NOMO-1 treated with dmso at 0.1 percent for 144 hours (cell line): ENCODE measurements at regions not wholly inside any gene's neighbourhood (a gene's known extent, or its start where the extent isn't known, plus 50 kb on each side); places are given as distances from the start of the nearest gene placed in this dataset.
"Not testable (repeated sequence)": the region's sequence is repeated elsewhere in the genome, so short reads cannot be mapped to it uniquely, and the experiment has no call there.

ENCODE experiments used
- DNase-seq: peaks from one replicate; lab custom pipeline; 2025; ENCODE audit not compliant: unreplicated experiment; lab: John Stamatoyannopoulos, UW

DNA sequence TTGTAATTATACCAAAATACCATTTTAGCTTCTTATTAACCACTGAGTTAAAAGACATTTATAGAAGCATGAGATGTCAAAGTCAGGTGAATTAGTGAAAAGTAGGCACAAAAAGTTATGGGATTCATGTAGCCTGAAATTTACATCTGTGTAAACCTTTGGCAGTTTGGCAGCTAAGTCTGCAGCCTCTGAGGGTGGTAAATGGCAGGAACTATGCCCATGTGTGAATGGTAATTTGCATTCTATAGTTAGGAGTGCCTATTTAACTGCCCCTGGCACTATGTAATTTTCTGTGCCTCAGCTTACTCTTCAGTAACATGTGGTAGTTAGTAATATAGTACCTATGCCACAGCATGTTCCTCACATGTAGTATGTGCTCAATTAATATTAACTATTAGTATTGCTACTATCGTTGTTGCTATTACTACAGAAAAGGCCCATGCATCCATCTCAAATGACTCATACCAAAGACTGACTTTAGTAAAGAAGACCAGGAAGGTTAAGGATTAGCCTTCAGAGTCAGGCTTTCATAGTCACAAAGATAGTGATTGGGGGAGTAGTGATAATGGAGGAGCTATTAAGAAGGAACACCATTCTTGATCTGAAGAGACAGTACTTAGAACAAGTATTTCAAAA, 258.7 kb upstream of the BTG1 start:
- no peak for DNase-seq

DNA sequence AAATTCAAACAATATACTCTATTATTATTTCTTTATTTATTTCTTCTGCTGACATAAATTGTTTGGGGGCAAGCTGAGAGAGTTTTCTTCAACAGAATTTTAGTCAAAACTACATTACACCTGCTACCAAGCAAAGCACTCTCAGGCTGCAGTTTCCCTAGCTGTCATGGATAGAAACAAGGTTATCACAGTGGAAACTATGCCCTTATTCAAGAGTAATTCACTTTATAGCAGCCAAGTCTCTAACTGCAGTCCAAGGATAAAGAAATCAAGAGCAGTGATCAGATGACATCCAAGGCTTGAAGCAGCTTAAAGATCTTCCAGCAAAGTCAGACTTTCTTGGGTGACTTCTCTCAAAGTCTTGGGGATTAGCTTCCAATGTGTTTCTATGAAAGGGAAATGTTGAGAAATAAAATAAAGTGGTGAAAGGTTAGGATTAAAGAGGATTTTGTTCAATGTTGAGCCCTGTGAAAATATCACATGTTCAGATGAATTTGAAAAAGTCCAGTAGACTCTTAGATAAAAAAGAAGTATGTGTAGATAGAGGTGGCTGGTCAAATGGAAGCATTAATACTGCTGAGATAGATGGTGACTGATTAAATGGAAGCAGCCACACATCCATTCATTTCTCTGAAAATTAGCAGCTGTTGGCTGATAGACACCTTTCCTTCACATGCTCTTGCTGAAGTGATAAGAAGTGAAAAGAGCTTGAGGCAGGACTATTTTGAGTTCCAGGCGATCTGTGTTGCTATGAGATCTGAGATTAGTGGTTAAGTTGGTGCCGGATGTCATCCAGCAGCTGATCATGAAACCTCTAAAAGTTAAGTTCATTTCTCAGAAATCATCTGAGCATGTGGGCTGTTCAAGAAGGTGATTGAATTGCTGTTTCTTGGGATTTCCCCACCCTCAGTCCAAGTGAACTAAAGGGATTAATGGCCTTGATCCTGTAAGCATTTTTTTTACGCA, 257.8 kb upstream of the BTG1 start:
- DNase-seq, result no peak

DNA sequence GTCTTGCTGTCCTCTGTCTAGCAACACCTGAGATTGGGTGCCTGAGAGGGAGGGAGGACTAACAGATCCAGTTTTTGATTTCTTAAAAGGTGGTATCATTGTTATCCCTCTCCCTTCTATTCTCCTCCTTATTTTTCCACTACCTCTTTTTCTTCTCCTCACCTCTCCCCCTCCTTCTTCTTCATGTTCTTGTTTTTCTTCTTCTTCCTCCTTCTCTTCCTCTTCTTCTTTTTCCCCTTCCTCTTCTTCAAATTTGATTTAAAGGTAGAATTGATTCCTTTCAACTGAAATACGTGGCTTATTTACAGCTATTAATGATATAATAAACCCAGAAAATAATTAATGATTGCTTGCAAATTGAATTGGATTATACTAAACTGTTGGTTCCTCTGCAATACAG, 256.8 kb upstream of the BTG1 start:
- no peak for DNase-seq

DNA sequence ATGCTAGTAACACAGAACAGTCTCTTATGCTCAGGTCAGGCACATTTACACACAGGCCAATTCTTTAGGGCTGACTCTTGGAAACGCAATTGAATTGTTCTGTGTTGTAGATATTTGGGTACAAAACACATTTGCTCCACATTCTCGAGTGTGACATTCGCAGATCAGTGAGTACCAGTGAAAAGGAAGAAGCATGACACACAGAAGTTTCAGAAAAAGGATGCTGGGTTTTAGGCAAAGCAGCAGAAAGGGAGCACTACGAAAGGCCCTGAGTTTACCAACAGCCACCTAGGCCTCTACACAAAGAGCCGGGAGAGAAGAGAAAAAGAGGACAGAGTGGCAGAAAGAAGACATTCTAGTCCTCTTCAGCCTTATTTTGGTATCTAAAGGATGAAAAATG, 254.4 kb upstream of the BTG1 start:
- no peak for DNase-seq

DNA sequence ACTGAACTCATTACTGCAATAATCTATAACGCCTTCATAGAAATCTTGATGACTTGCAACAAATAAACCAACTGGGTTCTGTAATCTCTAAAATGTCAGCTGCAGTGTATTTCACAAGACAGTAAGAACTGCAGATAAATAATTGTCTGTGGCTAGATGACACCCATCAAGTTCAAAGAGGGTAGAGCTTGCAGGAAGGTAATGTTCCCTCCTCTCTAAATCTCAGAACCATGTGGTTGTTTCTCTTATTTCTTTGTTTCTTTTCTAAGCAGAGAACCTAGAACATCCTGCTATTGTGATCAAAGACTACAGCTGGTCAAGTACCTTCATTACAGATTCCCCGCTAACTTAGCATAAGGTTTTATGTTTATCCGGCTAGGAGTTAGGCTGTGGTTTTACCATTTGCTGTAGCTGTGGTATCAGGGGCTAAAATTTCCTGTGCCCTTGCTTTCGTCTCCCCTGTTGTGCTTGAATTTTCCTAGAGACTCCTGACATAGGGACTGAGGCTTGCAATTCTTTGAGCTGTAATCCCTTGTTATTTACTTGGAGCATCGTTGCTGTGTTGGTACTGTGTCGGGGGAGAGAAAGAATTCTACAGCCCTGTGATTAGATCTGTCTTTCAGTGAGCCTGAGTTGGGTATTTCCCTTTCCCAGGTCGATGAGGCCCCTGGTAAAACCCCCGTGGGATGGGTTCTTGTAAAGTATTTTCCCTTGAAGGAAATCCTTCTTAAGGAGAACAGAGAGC, 253.1 kb upstream of the BTG1 start:
- no peak for DNase-seq

DNA sequence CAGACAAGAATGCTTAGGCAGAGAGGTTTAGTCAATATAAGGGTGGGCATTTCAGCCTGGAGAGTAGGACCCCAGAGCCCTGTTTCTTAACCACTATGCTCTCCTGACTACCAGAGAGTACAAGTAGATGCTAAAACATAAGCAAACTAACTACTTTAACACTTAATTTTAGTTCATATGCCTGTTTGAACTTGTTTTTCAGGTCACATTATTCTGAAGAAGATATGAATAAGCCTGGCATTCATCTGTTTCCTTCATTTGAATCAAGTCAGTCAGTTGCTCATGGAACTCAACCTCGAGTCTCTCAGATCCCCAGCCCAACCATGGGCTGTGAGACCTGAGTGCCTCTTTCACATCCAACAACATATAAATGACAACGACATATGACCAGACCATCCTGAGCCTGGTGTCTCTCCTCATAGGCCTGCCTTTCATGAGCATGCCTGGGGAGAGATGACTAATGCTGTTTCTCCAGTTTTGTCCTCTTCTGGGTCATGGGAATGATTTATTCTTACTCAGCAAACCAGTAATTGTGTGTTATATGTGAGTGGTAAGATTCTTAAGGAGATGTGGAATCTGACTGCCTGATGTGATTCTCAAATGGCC, 251.1 kb upstream of the BTG1 start:
- DNase-seq, result no peak

DNA sequence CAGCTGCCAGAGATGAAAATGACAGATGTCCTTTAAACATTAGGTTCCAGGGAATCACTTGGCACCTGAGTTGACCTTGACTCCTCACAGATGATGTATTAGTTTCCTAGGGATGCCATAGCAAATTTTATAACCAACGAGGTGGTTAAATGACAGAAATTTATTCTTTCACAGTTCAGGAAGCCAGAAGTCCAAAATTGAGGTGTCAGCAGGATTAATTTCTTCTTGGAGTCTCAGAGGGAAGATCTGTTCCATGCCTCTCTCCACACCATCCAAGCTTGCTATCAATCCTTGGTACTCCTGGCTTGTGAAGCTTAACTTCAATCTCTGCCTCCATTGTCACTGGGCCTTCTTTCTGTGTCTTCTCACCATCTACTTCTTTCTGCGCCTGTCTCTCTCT, 249.7 kb upstream of the BTG1 start:
- DNase-seq, result no peak

DNA sequence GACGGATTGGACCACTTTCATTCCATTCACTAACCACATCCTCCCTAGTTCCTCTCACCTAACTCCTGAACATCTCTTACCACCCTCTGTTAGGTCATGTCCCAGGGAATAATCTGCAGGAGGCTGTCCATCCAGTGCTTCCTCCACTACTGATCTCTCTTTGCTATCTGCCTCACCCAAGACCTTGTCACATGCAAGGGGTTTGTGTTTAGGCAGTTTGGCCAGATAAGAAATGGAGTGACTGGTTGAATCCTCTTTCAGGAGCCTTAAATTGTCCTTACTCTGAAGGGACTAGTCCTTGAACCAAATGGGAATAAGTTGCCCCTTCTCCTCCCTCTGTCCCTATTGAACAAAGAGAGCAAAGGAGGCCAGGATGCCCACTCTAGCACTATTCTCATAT, 249.2 kb upstream of the BTG1 start:
- DNase-seq, result no peak

DNA sequence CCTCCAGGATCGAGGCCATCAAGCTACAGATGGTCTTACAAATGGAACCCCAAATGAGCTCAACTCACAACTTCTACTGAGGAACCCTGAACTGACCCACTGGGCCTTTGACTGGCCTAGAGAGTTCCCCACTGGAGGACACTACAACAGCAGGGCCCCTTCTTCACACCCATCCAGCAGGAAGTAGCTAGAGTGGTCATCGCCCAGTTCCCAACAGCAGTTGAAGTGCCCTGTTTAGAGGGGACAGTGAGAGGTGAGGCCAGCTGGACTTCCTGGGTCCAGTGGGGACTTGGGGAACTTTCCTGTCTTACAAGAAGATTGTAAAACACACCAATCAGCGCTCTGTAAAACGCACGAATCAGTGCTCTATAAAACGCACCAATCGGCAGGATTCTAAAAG, 247.9 kb upstream of the BTG1 start:
- DNase-seq, result no peak

DNA sequence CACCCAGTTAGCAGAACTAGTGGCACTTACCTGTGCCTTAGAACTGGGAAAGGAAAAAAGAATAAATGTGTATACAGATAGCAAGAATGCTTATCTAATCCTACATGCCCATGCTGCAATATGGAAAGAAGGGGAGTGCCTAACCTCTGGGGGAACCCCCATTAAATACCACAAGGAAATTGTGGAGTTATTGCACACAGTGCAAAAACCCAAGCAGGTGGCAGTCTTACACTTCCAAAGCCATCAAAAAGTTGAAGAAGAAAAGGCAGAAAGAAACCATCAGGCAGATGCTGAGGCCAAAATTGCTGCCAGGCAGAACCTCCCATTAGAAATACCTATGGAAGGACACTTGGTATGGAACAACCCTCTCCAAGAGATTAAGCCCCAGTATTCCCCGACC, 246.1 kb upstream of the BTG1 start:
- not testable (repeated sequence) for DNase-seq

DNA sequence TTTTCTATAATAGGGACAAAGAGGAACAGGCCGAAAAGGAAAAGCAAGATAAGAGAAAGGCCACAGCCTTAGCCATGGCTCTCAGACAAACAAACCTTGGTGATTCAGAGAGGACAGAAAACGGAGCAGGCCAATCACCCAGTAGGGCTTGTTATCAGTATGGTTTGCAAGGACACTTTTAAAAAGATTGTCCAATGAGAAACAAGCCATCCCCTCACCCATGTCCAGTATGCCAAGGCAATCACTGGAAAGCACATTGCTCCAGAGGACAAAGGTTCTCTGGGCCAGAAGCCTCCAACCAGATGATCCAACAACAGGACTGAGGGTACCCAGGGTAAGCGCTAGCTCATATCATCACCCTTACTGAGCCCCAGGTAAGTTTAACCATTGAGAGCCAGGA, 243.8 kb upstream of the BTG1 start:
- DNase-seq, result no peak

DNA sequence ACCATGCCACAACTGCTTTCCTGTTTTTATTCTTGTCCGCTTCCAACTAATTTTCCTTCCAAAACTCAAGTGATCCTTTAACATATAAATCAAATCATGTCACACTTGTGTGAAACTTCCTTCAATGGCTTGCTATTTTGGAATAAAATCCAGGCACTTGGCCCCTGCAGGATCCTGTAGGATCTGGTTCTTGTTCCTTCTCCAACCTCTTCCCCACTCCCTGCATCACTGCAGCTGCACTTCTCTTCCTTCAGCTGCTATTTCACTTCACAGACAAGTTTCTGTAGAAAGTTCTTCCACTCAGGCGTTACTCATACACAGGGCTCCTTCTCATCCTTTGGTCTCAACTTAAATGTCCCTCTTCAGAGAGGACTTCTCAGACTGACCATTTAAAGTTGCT, 239.7 kb upstream of the BTG1 start:
- no peak for DNase-seq

DNA sequence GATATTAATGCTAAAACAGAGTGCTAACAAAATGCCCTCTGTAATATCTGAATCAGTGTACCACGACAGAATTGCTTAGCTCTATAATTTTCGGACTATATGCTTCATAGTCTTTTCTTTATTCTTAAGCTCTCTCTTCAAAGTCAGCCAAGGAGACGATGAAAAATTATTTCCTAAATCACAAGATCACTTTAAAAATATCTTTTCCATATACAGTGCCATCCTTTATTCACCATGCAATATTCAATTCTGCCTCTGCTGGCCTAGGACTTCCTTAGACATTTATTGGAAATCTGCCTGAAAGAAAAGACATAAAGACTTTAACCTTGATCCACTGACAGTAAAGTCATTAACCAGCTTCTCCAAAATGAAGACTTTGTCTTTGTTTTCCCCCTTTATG, 238.9 kb upstream of the BTG1 start:
- no peak for DNase-seq

DNA sequence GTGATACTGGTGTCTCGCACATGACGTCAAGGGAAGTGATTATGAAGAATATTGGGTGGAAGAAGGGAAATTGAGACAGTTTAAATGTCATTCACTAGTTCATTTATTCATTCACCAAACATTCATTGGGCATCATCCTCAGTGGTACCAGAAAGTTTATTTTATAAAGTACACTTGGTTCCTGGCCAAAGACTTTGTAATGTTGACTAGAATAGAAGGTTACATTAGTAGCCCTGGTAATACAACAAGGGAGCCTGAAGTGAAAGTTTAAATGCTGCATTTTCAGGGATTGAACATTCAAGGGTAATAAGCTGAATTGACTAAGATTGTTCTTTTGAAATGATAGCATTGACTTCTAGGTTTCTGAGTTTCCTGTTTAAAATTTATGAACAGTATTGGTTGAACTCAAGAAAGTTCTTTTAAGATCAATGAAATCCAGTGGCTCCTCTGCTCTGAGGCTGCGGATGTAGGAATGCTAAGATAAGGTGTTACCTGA, 236.8 kb upstream of the BTG1 start:
- DNase-seq, result no peak

DNA sequence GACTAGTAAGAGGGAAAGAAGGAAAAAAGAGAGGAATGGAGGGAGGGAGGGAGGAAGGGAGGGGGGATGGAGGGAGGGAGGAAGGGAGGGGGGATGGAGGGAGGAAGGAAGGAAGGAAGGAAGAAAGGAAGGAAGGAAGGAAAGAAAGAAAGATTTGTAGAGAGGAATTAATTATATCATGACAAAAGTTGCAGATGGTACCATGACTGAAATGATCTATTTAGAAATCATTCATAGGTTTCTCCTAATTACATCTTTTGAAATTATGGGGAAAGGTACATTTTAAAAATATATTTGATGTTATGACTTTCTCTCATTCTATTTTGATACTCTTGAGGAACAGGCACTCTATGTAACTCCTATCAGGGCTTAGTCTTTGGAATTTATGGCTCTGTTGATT, 236.2 kb upstream of the BTG1 start:
- no peak for DNase-seq

DNA sequence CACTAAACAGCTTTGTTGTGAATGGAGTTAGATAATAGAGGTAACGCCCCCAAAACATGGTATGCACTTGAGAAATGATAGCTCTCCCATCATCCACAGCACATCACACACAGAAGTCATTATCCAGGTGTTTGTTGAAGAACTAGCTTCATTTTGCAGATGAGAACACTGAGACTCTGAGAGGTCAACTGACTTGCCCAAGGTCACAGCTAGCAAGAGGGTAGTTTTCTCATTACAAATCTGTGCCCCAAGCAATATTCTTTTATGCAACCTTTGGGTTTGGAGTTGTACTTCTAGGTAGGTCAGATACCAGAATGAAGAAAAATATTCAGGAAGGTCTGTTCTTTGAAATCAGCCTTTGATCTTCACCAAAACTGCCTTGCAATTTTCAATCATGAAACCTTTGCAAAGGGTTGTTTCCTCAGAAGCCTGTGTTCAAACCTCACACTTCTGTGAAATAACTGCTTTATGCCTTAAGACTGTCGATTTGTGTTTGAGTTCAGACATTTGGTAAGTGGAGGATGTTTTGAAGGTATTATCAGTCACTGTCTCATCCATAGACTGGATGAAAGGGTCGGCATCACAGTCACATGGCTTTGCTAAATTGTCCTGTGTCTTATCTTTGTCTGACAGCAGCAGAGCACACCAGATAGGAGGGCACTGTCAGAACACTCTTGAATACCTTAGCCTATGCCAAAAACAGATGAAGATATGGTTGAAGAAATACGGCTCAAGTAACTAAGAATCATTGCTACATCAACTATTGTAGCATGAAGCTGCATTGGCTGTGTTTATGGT, 233.2 kb upstream of the BTG1 start:
- no peak for DNase-seq

DNA sequence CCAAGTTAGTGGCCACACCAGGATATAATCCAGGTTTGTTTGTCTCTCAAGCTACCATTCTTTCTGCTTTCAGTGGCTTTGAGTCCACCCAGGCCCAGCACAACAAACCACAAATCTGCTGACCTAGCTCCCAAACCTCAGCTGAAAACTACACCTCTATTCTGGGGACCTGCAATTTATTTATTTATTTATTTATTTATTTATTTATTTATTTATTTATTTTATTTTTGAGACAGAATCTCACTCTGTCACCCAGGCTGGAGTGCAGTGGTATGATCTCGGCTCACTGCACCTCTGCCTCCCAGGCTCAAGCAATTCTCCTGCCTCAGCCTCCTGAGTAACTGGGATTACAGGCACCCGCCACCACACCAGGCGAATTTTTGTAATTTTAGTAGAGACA, 229.9 kb upstream of the BTG1 start:
- DNase-seq, result not testable (repeated sequence)

DNA sequence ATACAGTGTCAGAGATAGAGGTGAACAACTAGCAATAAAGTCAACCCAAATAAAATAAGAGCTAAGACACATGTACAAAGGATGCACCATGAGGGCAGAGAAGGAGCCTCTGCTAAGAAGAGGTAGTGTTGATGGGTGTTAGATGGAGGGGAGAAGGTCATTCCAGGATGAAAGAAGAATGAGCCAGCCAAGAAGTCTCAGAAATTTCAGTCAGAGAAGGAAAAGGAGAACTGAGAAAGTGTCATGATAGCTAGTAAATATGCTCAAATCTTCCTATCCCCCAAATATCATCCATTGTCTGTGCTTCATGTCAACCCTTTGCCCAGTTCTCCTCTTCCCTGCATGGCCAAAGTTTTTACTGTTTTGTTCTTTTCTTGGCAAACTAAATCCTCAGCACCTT, 225.2 kb upstream of the BTG1 start:
- no peak for DNase-seq

DNA sequence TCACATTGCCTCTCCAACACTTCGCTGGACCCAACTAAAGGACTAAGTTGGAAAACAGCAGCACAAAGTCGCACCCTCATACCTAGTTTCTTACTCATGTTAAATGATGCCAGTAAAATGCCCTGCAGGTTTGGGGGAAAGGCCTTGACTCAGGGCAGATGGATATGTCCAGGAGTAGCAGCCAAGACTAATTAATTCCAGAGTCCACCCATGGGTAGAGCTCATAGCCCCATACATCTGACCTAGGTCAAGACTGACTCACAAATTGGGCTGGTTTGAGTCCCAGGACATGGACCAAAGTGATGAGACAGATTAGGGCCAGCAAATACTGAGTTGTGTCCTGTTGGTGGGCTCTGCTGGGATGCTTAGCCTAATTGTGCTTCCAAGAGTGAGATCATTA, 224.0 kb upstream of the BTG1 start:
- no peak for DNase-seq

DNA sequence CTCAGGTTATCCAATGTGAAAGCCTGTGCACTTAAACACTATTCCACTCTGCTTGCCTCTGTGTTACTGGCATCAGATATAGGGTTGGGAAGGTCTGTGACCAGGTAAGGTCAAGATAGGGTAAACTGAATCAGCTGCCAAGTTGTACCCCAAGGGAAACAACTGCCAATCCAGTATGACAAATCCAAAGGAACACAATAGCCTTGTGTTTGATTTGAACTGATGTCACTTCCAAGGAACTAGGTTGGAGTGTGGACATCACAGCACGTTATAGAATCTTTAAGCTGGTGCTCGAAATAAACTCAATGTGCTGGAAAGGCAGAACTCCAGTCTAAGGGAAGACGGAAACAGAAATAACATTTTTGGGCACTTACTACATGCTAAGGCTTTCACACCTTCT, 223.4 kb upstream of the BTG1 start:
- DNase-seq, result no peak

DNA sequence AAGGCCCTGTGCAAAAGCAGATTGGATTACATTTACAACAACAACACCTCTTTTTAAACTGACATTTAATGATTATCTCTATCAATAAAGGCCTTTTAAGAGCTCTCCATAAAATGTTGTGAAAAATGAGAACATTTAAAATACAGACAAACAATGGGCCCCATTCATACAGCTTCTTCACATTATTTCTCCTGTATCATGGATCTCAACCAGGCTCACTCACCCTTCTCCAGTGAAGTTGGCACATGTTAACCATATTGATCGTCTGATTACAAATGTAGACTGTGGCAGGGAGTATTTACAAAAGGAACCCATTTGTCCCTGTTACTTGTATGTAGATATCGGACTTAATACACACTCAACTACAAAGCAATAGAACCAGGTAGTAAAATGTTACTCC, 220.2 kb upstream of the BTG1 start:
- DNase-seq, result no peak
